ENCODE measurements at regions not wholly inside any gene's neighbourhood (a gene's known extent, or its start where the extent isn't known, plus 50 kb on each side); places are given as distances from the start of the nearest gene placed in this dataset.

- TF ChIP-seq CTCF (IDR thresholded peaks at IDR 0.05) (no peak), POLR2A (IDR thresholded peaks at IDR 0.05) (no peak), POLR2AphosphoS5 (IDR thresholded peaks at IDR 0.05) (no peak)
Observed at GRCh38 chr17:55605705-55606487, 94.6 kb upstream of the SMIM36 start.
